Keratinocyte (primary cell): ENCODE measurements at regions not wholly inside any gene's neighbourhood (a gene's known extent, or its start where the extent isn't known, plus 50 kb on each side); places are given as distances from the start of the nearest gene placed in this dataset.

Experiments used
- DNase-seq: peaks from one replicate; pipeline ENCODE4 v3.0.0-alpha.2; 2011; ENCODE audit warnings: low read depth, missing footprints, low spot score
- FAIRE-seq: peaks from 2 replicates; lab custom pipeline; 2011; peaks lifted over from hg19 to GRCh38; lab: Jason Lieb, UNC
- H2AFZ ChIP-seq: 2 replicates; pipeline ENCODE4 v1.6.0; 2012; ENCODE audit warnings: low read length, control low read depth, inconsistent platforms; ENCODE audit not compliant: control insufficient read depth
- H3K27ac ChIP-seq: 2 replicates; pipeline ENCODE4 v1.5.1; 2011; ENCODE audit warnings: low read length; ENCODE audit not compliant: control insufficient read depth, insufficient read depth
- H3K27me3 ChIP-seq: 3 replicates; pipeline ENCODE4 v1.6.0; 2011; ENCODE audit warnings: low read length; ENCODE audit not compliant: control insufficient read depth, insufficient read depth; ENCODE audit errors: extremely low read depth
- H3K36me3 ChIP-seq, 2 experiments: 2 replicates in 1 of 2; 3 replicates in 1 of 2; pipeline ENCODE4 v1.5.1; 2011; ENCODE audit warnings: low read length in 2 of 2, mild to moderate bottlenecking in 1 of 2; ENCODE audit not compliant: control insufficient read depth in 2 of 2, insufficient read depth in 2 of 2; ENCODE audit errors: extremely low read depth in 1 of 2
- H3K4me1 ChIP-seq: 3 replicates; pipeline ENCODE4 v1.5.1; 2011; ENCODE audit warnings: low read length; ENCODE audit not compliant: control insufficient read depth, insufficient read depth; ENCODE audit errors: extremely low read depth
- H3K4me2 ChIP-seq: 3 replicates; pipeline ENCODE4 v1.6.0; 2011; ENCODE audit warnings: low read depth, low read length; ENCODE audit not compliant: control insufficient read depth, insufficient read depth; ENCODE audit errors: extremely low read depth
- H3K4me3 ChIP-seq, 3 experiments: fragments of 200-600 bp in 1 of 3; sonication (generic) in 1 of 3; 2 replicates in 2 of 3; 3 replicates in 1 of 3; pipeline ENCODE4 v1.5.1; 2011 to 2016; ENCODE audit warnings: low read length in 3 of 3, mild to moderate bottlenecking in 3 of 3, control low read depth in 2 of 3, inconsistent platforms in 1 of 3, low read depth in 1 of 3, mixed read lengths in 1 of 3, mixed run types in 1 of 3, moderate library complexity in 1 of 3; ENCODE audit not compliant: control insufficient read depth in 2 of 3, insufficient read depth in 2 of 3; ENCODE audit errors: extremely low read depth in 1 of 3
- H3K79me2 ChIP-seq: 2 replicates; pipeline ENCODE4 v1.6.0; 2012; ENCODE audit warnings: low read length; ENCODE audit not compliant: control insufficient read depth, insufficient read depth
- H3K9ac ChIP-seq: 3 replicates; pipeline ENCODE4 v1.6.0; 2011; ENCODE audit warnings: low read length; ENCODE audit not compliant: control insufficient read depth, insufficient read depth; ENCODE audit errors: extremely low read depth
- H3K9me1 ChIP-seq: 3 replicates; pipeline ENCODE4 v1.6.0; 2011; ENCODE audit warnings: low read length; ENCODE audit not compliant: control insufficient read depth, insufficient read depth; ENCODE audit errors: extremely low read depth
- H3K9me3 ChIP-seq: 2 replicates; pipeline ENCODE4 v1.5.1; 2012; ENCODE audit warnings: low read depth, low read length; ENCODE audit not compliant: control insufficient read depth
- H4K20me1 ChIP-seq: 3 replicates; pipeline ENCODE4 v1.6.0; 2011; ENCODE audit warnings: low read length; ENCODE audit not compliant: control insufficient read depth, insufficient read depth; ENCODE audit errors: extremely low read depth
- EZH2 ChIP-seq: IDR thresholded peaks from one replicate; pipeline ENCODE4 v1.6.1; 2012; ENCODE audit warnings: inconsistent platforms, mild to moderate bottlenecking, low read length, moderate library complexity
- dilution Hi-C: fragments of 300-500 bp; cut with MboI; formaldehyde crosslinking; loops from one replicate; pipeline ENCODE4 v1.7.0; 2020; ENCODE audit warnings: low sequenced_read_pairs; ENCODE audit not compliant: extremely low pct_ligation_motif_present
- TF ChIP-seq, protein P1 (sequence below), 3 experiments: IDR thresholded peaks in 1 of 3; conservative IDR thresholded peaks in 1 of 3; optimal IDR thresholded peaks in 1 of 3; 2 replicates in 2 of 3; 3 replicates in 1 of 3; pipeline versions ENCODE3 to v1.5.1; 2011; ENCODE audit warnings: low read length in 3 of 3, mild to moderate bottlenecking in 3 of 3, moderate library complexity in 2 of 3, control low read depth in 1 of 3, inconsistent platforms in 1 of 3; ENCODE audit not compliant: insufficient read depth in 2 of 3; ENCODE audit errors: extremely low read depth in 1 of 3

DNA sequence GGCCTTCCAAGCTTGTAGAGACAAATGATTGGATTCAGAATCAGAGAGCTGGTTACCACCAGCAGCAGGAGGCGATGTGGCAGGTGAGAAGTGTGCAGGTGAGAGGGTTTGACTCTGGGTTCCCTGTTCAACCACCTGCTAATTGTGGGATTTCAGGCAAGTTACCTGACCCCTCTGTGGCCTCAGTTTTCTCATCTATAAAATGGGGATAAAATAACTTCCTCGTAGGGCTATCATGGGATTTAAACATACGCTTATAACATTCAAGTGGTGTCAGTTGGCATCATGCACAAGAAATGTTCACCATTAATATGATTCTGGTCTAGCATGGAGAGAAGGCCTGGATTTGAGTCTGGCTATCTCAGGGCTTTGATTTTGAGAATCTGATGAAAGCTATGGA, 143.8 kb upstream of the MYL2 start:
- dilution Hi-C loops: no loop called here

DNA sequence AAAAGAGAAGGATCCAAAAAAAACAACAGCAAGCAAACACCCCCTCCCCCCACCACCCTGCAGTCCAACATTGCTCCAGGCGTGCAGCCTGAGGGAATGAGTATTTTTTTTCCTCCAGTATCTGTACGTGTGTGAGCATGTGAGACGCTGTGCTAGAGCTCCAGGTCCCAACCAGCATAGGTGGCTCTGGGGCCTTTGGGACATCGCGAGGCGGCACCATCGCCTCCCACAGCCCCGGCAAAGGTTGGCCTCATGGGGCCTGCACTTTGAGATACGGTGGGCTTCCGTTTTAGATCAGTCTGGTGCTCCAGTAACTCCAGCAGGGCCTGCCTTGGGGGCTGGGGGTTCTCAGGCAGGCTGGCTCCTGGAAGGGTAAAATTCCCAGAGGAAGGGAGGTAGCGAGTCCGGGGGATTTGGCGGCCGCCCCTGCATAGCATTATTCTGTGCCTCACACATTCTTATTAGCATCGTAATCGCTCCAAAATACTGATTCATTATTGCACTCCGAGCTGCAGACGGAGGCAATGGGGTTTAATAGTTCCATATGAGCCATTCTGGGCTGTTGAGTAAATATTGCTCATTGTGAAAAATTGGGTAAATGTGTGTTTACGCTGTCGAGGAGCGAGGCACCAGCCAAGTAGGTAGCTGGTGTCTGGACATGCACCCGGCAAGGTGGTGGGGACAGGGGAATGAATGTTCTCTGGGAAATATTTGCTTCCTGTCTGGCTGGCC, 143.1 kb upstream of the MYL2 start:
- dilution Hi-C loops: no loop called here
- FAIRE-seq (no peak), DNase-seq (no peak)
- Histone ChIP-seq H3K4me1 (no peaks in the 10 kb centered on the region), H3K9me1 (no peaks in the 10 kb centered on the region), H3K9me3 (no peaks in the 10 kb centered on the region), H2AFZ (no peak overlapping the region), H3K4me2 (no peak overlapping the region), H3K36me3 (no peaks in the 10 kb centered on the region), H3K27me3 (peaks cover 12% of the 10 kb centered on the region), H3K27ac (no peak overlapping the region), H3K9ac (no peak overlapping the region), H3K79me2 (no peaks in the 10 kb centered on the region), H4K20me1 (no peaks in the 10 kb centered on the region), H3K4me3 (no peak overlapping the region)
- TF ChIP-seq EZH2: no peak
- TF ChIP-seq, protein P1, sequence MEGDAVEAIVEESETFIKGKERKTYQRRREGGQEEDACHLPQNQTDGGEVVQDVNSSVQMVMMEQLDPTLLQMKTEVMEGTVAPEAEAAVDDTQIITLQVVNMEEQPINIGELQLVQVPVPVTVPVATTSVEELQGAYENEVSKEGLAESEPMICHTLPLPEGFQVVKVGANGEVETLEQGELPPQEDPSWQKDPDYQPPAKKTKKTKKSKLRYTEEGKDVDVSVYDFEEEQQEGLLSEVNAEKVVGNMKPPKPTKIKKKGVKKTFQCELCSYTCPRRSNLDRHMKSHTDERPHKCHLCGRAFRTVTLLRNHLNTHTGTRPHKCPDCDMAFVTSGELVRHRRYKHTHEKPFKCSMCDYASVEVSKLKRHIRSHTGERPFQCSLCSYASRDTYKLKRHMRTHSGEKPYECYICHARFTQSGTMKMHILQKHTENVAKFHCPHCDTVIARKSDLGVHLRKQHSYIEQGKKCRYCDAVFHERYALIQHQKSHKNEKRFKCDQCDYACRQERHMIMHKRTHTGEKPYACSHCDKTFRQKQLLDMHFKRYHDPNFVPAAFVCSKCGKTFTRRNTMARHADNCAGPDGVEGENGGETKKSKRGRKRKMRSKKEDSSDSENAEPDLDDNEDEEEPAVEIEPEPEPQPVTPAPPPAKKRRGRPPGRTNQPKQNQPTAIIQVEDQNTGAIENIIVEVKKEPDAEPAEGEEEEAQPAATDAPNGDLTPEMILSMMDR (optimal IDR thresholded peaks at IDR 0.05 in 1 of 3, IDR thresholded peaks at IDR 0.05 in 1 of 3, conservative IDR thresholded peaks at IDR 0.05 in 1 of 3; ENCODE audit: extremely low read depth in 1 of 3, insufficient read depth in 2 of 3, low read length in 3 of 3): no peak

More for the DNA sequence above, 143.8 kb upstream of the MYL2 start:
- no peaks in the 10 kb centered on the region for H3K9me1 ChIP-seq
- FAIRE-seq (no peak), DNase-seq (no peak)
- no peak overlapping the region for H3K4me3 ChIP-seq
- H3K27ac ChIP-seq: no peak overlapping the region
- no peak overlapping the region for H3K4me2 ChIP-seq
- H3K4me1 ChIP-seq: no peaks in the 10 kb centered on the region
- no peak overlapping the region for H3K9ac ChIP-seq
- no peaks in the 10 kb centered on the region for H3K9me3 ChIP-seq
- no peak overlapping the region for H2AFZ ChIP-seq
- H4K20me1 ChIP-seq: no peaks in the 10 kb centered on the region
- peaks cover 14% of the 10 kb centered on the region for H3K27me3 ChIP-seq
- H3K79me2 ChIP-seq: no peaks in the 10 kb centered on the region
- H3K36me3 ChIP-seq: no peaks in the 10 kb centered on the region
- TF ChIP-seq, protein P1 (optimal IDR thresholded peaks at IDR 0.05 in 1 of 3, IDR thresholded peaks at IDR 0.05 in 1 of 3, conservative IDR thresholded peaks at IDR 0.05 in 1 of 3; ENCODE audit: extremely low read depth in 1 of 3, insufficient read depth in 2 of 3, low read length in 3 of 3): no peak
